ENCODE measurements at regions not wholly inside any gene's neighbourhood (a gene's known extent, or its start where the extent isn't known, plus 50 kb on each side); places are given as distances from the start of the nearest gene placed in this dataset.

- TF ChIP-seq RAD21 (IDR thresholded peaks at IDR 0.05 in 1 of 2, conservative IDR thresholded peaks at IDR 0.05 in 1 of 2; ENCODE audit: low read depth in 2 of 2, low read length in 2 of 2) (no peak), CREB1 (IDR thresholded peaks at IDR 0.05) (no peak), POLR2AphosphoS5 (IDR thresholded peaks at IDR 0.05; ENCODE audit: low read depth, low read length) (no peak), ASH2L (IDR thresholded peaks at IDR 0.05; ENCODE audit: low read length) (no peak), CTBP2 (IDR thresholded peaks at IDR 0.05; ENCODE audit: borderline replicate concordance, insufficient read depth, insufficient read length, low read length) (no peak), POLR2A (IDR thresholded peaks at IDR 0.05; ENCODE audit: control extremely low read depth in 1 of 2, low read depth in 2 of 2, low read length in 2 of 2) (no peak), CEBPB (IDR thresholded peaks at IDR 0.05; ENCODE audit: low read depth, low read length) (no peak), RXRA (IDR thresholded peaks at IDR 0.05; ENCODE audit: insufficient read depth, low read depth, low read length) (no peak)
Measured at GRCh38 chr6:79413562-79414002, 123.6 kb downstream of the LCA5 start (continued).
